Panc1 (cell line): ENCODE measurements at regions not wholly inside any gene's neighbourhood (a gene's known extent, or its start where the extent isn't known, plus 50 kb on each side); places are given as distances from the start of the nearest gene placed in this dataset.

Source experiments
- SIN3A ChIP-seq: IDR thresholded peaks from 2 replicates; pipeline ENCODE4 v1.6.1; 2012; ENCODE audit warnings: low read depth, mild to moderate bottlenecking, low read length, moderate library complexity, borderline replicate concordance; ENCODE audit not compliant: insufficient read depth
- TF ChIP-seq, protein P1 (sequence below): fragments of 450-650 bp; IDR thresholded peaks from 2 replicates; pipeline ENCODE4 v1.5.1; 2017; ENCODE audit warnings: mild to moderate bottlenecking
- TF ChIP-seq, protein P2 (sequence below), 2 experiments: IDR thresholded peaks; 2 replicates each; pipeline ENCODE4 v1.6.1; 2011 to 2012; ENCODE audit warnings: low read depth in 2 of 2, control low read depth in 1 of 2, low read length in 1 of 2, mild to moderate bottlenecking in 1 of 2, moderate library complexity in 1 of 2; ENCODE audit not compliant: insufficient read depth in 1 of 2

DNA sequence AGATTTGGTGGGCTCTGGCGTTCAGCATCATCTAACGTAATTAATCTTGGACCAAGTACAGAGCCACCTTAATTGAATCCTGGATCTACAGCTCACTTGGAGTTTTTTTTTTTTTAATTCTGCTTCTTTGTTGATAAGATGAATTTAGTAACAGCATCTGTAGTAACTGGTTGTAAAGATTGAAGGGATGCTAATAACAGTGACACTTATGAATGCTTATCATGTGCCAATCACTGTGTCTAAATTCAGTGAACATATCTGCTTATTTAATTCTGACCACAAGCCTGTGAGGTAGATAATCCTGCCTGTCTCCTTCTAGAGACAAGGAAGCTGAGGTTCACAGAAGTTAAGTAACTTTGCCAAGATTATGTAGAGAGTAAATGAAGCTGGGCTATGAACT, 408.0 kb downstream of the RWDD3 start:
- TF ChIP-seq SIN3A, result no peak
- TF ChIP-seq, protein P1, sequence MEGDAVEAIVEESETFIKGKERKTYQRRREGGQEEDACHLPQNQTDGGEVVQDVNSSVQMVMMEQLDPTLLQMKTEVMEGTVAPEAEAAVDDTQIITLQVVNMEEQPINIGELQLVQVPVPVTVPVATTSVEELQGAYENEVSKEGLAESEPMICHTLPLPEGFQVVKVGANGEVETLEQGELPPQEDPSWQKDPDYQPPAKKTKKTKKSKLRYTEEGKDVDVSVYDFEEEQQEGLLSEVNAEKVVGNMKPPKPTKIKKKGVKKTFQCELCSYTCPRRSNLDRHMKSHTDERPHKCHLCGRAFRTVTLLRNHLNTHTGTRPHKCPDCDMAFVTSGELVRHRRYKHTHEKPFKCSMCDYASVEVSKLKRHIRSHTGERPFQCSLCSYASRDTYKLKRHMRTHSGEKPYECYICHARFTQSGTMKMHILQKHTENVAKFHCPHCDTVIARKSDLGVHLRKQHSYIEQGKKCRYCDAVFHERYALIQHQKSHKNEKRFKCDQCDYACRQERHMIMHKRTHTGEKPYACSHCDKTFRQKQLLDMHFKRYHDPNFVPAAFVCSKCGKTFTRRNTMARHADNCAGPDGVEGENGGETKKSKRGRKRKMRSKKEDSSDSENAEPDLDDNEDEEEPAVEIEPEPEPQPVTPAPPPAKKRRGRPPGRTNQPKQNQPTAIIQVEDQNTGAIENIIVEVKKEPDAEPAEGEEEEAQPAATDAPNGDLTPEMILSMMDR, result no peak
- TF ChIP-seq, protein P2, sequence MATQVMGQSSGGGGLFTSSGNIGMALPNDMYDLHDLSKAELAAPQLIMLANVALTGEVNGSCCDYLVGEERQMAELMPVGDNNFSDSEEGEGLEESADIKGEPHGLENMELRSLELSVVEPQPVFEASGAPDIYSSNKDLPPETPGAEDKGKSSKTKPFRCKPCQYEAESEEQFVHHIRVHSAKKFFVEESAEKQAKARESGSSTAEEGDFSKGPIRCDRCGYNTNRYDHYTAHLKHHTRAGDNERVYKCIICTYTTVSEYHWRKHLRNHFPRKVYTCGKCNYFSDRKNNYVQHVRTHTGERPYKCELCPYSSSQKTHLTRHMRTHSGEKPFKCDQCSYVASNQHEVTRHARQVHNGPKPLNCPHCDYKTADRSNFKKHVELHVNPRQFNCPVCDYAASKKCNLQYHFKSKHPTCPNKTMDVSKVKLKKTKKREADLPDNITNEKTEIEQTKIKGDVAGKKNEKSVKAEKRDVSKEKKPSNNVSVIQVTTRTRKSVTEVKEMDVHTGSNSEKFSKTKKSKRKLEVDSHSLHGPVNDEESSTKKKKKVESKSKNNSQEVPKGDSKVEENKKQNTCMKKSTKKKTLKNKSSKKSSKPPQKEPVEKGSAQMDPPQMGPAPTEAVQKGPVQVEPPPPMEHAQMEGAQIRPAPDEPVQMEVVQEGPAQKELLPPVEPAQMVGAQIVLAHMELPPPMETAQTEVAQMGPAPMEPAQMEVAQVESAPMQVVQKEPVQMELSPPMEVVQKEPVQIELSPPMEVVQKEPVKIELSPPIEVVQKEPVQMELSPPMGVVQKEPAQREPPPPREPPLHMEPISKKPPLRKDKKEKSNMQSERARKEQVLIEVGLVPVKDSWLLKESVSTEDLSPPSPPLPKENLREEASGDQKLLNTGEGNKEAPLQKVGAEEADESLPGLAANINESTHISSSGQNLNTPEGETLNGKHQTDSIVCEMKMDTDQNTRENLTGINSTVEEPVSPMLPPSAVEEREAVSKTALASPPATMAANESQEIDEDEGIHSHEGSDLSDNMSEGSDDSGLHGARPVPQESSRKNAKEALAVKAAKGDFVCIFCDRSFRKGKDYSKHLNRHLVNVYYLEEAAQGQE (IDR thresholded peaks at IDR 0.05; ENCODE audit: insufficient read depth in 1 of 2, low read depth in 2 of 2, low read length in 1 of 2), result no peak
